Fibroblast of lung (primary cell): ENCODE measurements at regions not wholly inside any gene's neighbourhood (a gene's known extent, or its start where the extent isn't known, plus 50 kb on each side); places are given as distances from the start of the nearest gene placed in this dataset.

Source experiments
- CTCF ChIP-seq, 2 donors: IDR thresholded peaks in 1 of 2; conservative IDR thresholded peaks in 1 of 2; 1 replicate in 1 of 2; 2 replicates in 1 of 2; pipeline ENCODE4 v1.5.1; 2011 to 2012; ENCODE audit warnings: low read length in 2 of 2, control low read depth in 1 of 2, inconsistent platforms in 1 of 2, low read depth in 1 of 2, mild to moderate bottlenecking in 1 of 2
- EZH2 ChIP-seq: IDR thresholded peaks from 2 replicates; pipeline ENCODE4 v1.5.1; 2012; ENCODE audit warnings: low read length, control low read depth, mild to moderate bottlenecking; ENCODE audit errors: missing control alignments

- no peak for TF ChIP-seq CTCF (conservative IDR thresholded peaks at IDR 0.05 in 1 of 2, IDR thresholded peaks at IDR 0.05 in 1 of 2; ENCODE audit: low read depth in 1 of 2, low read length in 2 of 2)
- no peak for TF ChIP-seq EZH2
These were observed 185.5 kb downstream of the MYCN start for GRCh38 chr2:16125614-16126516.
